CD4-positive, alpha-beta T cell (primary cell): ENCODE measurements at regions not wholly inside any gene's neighbourhood (a gene's known extent, or its start where the extent isn't known, plus 50 kb on each side); places are given as distances from the start of the nearest gene placed in this dataset.

Source experiments
- ATAC-seq: fragments of 200-7000 bp; cut with Tn5 transposase; one replicate; pipeline ENCODE4 v1.10.0; 2022; ENCODE audit warnings: mild to moderate bottlenecking; ENCODE audit not compliant: poor library complexity
- CTCF ChIA-PET: fragments of 350-600 bp; sonication (Branson Sonifier 250); formaldehyde crosslinking; loops from one replicate; lab custom pipeline; 2021; ENCODE audit warnings: antibody characterized with exemption, inconsistent platforms; lab: Charles Lee
- POLR2A ChIA-PET: fragments of 350-600 bp; sonication (Branson Sonifier 250); formaldehyde crosslinking; loops from one replicate; lab custom pipeline; 2021; ENCODE audit warnings: antibody characterized with exemption, inconsistent platforms; lab: Charles Lee
- DNase-seq, 14 experiments: peaks; one replicate each; pipeline ENCODE4 v3.0.0-alpha.2; 2013 to 2020; ENCODE audit warnings: mixed read lengths in 2 of 14
- H3K27ac ChIP-seq, 2 donors: one replicate each; pipeline versions ENCODE4 v1.5.1 to v1.7.0; 2013; ENCODE audit warnings: low read length in 2 of 2, low read depth in 1 of 2, mild to moderate bottlenecking in 1 of 2
- H3K27me3 ChIP-seq, 2 experiments: 1 replicate in 1 of 2; 2 replicates in 1 of 2; pipeline versions ENCODE4 v1.6.1 to v1.7.0; 2013; ENCODE audit warnings: low read length in 2 of 2, control low read depth in 1 of 2, mild to moderate bottlenecking in 1 of 2, moderate library complexity in 1 of 2; ENCODE audit not compliant: insufficient read depth in 2 of 2, control insufficient read depth in 1 of 2
- H3K36me3 ChIP-seq: one replicate; pipeline ENCODE4 v1.6.1; 2013; ENCODE audit warnings: low read length, control low read depth; ENCODE audit not compliant: insufficient read depth
- H3K4me1 ChIP-seq: one replicate; pipeline ENCODE4 v1.6.1; 2013; ENCODE audit warnings: low read length, control low read depth; ENCODE audit not compliant: insufficient read depth
- H3K4me3 ChIP-seq: one replicate; pipeline ENCODE4 v1.5.1; 2013; ENCODE audit warnings: mild to moderate bottlenecking, low read length, moderate library complexity
- H3K9me3 ChIP-seq, 2 experiments: 1 replicate in 1 of 2; 2 replicates in 1 of 2; pipeline versions ENCODE4 v1.6.1 to v1.7.0; 2013; ENCODE audit warnings: low read length in 2 of 2, mild to moderate bottlenecking in 2 of 2, control low read depth in 1 of 2, moderate library complexity in 1 of 2; ENCODE audit not compliant: control insufficient read depth in 1 of 2, insufficient read depth in 1 of 2
- H3K27ac Mint-ChIP-seq: one replicate; pipeline ENCODE4 v1.8.0; 2020; ENCODE audit warnings: mixed read lengths
- H3K27me3 Mint-ChIP-seq: one replicate; pipeline ENCODE4 v1.8.0; 2021; ENCODE audit warnings: mixed read lengths
- H3K36me3 Mint-ChIP-seq: one replicate; pipeline ENCODE4 v1.8.0; 2021; ENCODE audit warnings: low read depth, mixed read lengths
- H3K4me1 Mint-ChIP-seq: one replicate; pipeline ENCODE4 v1.8.0; 2021; ENCODE audit warnings: low read depth, mixed read lengths
- H3K4me3 Mint-ChIP-seq: one replicate; pipeline ENCODE4 v1.8.0; 2020; ENCODE audit warnings: mild to moderate bottlenecking, mixed read lengths
- H3K9me3 Mint-ChIP-seq: one replicate; pipeline ENCODE4 v1.8.0; 2020; ENCODE audit warnings: mixed read lengths
- CTCF ChIP-seq: fragments of 200-600 bp; IDR thresholded peaks from one replicate; pipeline ENCODE4 v1.8.0; 2022; ENCODE audit warnings: antibody characterized with exemption, mild to moderate bottlenecking
- intact Hi-C, 2 experiments: fragments of 100-400 bp; cut with DNase I in 1 of 2; cut with micrococcal nuclease in 1 of 2; formaldehyde crosslinking; loops; one replicate each; pipeline versions ENCODE4 v1.15.1 to v1.9.0; 2023 to 2025; cut with DNase I, micrococcal nuclease

- no peak for ATAC-seq
- H3K9me3 Mint-ChIP-seq: peaks cover 8% of the 10 kb centered on the region
- H3K36me3 ChIP-seq: no peaks in the 10 kb centered on the region
- no peaks in the 10 kb centered on the region for H3K9me3 ChIP-seq
- no peaks in the 10 kb centered on the region for H3K4me1 Mint-ChIP-seq
- CTCF ChIA-PET: interaction anchor here (0.5 kb wide), 1 partner anchor 328 kb away, joined by 3 read pairs; no protein-coding TSS in a partner anchor
- intact Hi-C loops: no loop called here
- no peak overlapping the region for H3K4me3 ChIP-seq
- H3K36me3 Mint-ChIP-seq: no peaks in the 10 kb centered on the region
- H3K27me3 ChIP-seq: no peaks in the 10 kb centered on the region
- H3K4me1 ChIP-seq: no peaks in the 10 kb centered on the region
- H3K27me3 Mint-ChIP-seq: no peaks in the 10 kb centered on the region
- no peak overlapping the region for H3K27ac Mint-ChIP-seq
- TF ChIP-seq CTCF: no peak
- POLR2A ChIA-PET: no interaction called here
- DNase-seq: no peak
- H3K4me3 Mint-ChIP-seq: no peak overlapping the region
- H3K27ac ChIP-seq: no peak overlapping the region
Measured at GRCh38 chr18:64449434-64449833, 300.5 kb upstream of the LINC00305 start.

GRCh38 chr18:64444819-64445218, 295.9 kb upstream of the LINC00305 start:
- Histone ChIP-seq H3K36me3 (no peaks in the 10 kb centered on the region), H3K27ac (no peak overlapping the region), H3K4me1 (no peaks in the 10 kb centered on the region), H3K27me3 (no peaks in the 10 kb centered on the region), H3K4me3 (no peak overlapping the region), H3K9me3 (peaks cover 0 to 2% of the 10 kb centered on the region in 2 experiments)
- Mint-ChIP-seq H3K4me1 (no peaks in the 10 kb centered on the region), H3K36me3 (no peaks in the 10 kb centered on the region), H3K27ac (no peak overlapping the region), H3K9me3 (peaks cover 10% of the 10 kb centered on the region), H3K4me3 (no peak overlapping the region), H3K27me3 (no peaks in the 10 kb centered on the region)
- intact Hi-C loops: no loop called here
- POLR2A ChIA-PET: no interaction called here
- no peak for TF ChIP-seq CTCF
- ATAC-seq (no peak), DNase-seq (no peak)
- CTCF ChIA-PET: no interaction called here

GRCh38 chr18:64438178-64438577, 289.3 kb upstream of the LINC00305 start:
- Histone ChIP-seq H3K27me3 (no peaks in the 10 kb centered on the region), H3K4me3 (no peak overlapping the region), H3K4me1 (no peaks in the 10 kb centered on the region), H3K9me3 (peaks cover 5 to 9% of the 10 kb centered on the region in 2 experiments), H3K36me3 (no peaks in the 10 kb centered on the region), H3K27ac (no peak overlapping the region)
- CTCF ChIA-PET: interaction anchor here (0.6 kb wide), 1 partner anchor 1655 kb away, joined by 6 read pairs; no protein-coding TSS in a partner anchor
- H3K36me3 Mint-ChIP-seq: no peaks in the 10 kb centered on the region
- ATAC-seq (no peak), DNase-seq (no peak)
- no peak overlapping the region for H3K27ac Mint-ChIP-seq
- POLR2A ChIA-PET: no interaction called here
- no peak for TF ChIP-seq CTCF
- H3K9me3 Mint-ChIP-seq: peaks cover 16% of the 10 kb centered on the region
- no peaks in the 10 kb centered on the region for H3K4me1 Mint-ChIP-seq
- H3K27me3 Mint-ChIP-seq: no peaks in the 10 kb centered on the region
- no peak overlapping the region for H3K4me3 Mint-ChIP-seq
- intact Hi-C loops: no loop called here
